ENCODE measurements at regions not wholly inside any gene's neighbourhood (a gene's known extent, or its start where the extent isn't known, plus 50 kb on each side); places are given as distances from the start of the nearest gene placed in this dataset.

- TF ChIP-seq HLTF (IDR thresholded peaks at IDR 0.05) (peak; percentile 55; the same call in 1 of the 2 replicates), EP300 (IDR thresholded peaks at IDR 0.05; ENCODE audit: low read length) (peak; percentile 81; the same call in 1 of the 2 replicates), ZMIZ1 (IDR thresholded peaks at IDR 0.05; ENCODE audit: low read depth in 2 of 2, low read length in 2 of 2) (0 out of 4 replicates have a peak, but pooled peaks of 1 of the 2 experiments have one; percentile 45), TARDBP (IDR thresholded peaks at IDR 0.05) (no peak), E2F8 (IDR thresholded peaks at IDR 0.05; ENCODE audit: low read depth, partially characterized antibody) (peak; percentile 80), RCOR1 (IDR thresholded peaks at IDR 0.05; ENCODE audit: borderline replicate concordance in 1 of 2, low read depth in 2 of 2, low read length in 2 of 2) (peak; percentile 50 to 75; a peak in 2 of 4 replicates), CHAMP1 (IDR thresholded peaks at IDR 0.05) (peak; percentile 76), THAP12 (CRISPR knock-in tag; IDR thresholded peaks at IDR 0.05) (no peak), TEAD4 (IDR thresholded peaks at IDR 0.05; ENCODE audit: low read length) (peak; percentile 86), TEAD4 (CRISPR knock-in tag; IDR thresholded peaks at IDR 0.05; ENCODE audit: borderline replicate concordance) (no peak), TAF9B (IDR thresholded peaks at IDR 0.05; ENCODE audit: partially characterized antibody) (peak; percentile 36), NCOR1 (IDR thresholded peaks at IDR 0.05) (peak; percentile 85), NR2C1 (IDR thresholded peaks at IDR 0.05) (peak; percentile 30; the same call in 1 of the 2 replicates), NR2C1 (tag; IDR thresholded peaks at IDR 0.05) (no peak), ARID3A (IDR thresholded peaks at IDR 0.05; ENCODE audit: borderline replicate concordance, low read depth, low read length) (peak; percentile 65; the same call in 1 of the 2 replicates), TRIM24 (IDR thresholded peaks at IDR 0.05) (peak; percentile 85 to 86)
Observed at GRCh38 chr3:5774337-5774736, 586.8 kb downstream of the EDEM1 start (continued).
